Thymus (tissue), 11 donors: ENCODE measurements at regions not wholly inside any gene's neighbourhood (a gene's known extent, or its start where the extent isn't known, plus 50 kb on each side); places are given as distances from the start of the nearest gene placed in this dataset.

Experiments used
- DNase-seq, 9 donors: peaks; one replicate each; pipeline ENCODE4 v3.0.0-alpha.2; 2013; ENCODE audit warnings: low spot score in 9 of 9, low read depth in 6 of 9, missing footprints in 1 of 9
- H3K27ac ChIP-seq, 2 donors: one replicate each; pipeline ENCODE4 v1.5.1; 2013; ENCODE audit warnings: control low read depth in 1 of 2, low read depth in 1 of 2, low read length in 1 of 2, mild to moderate bottlenecking in 1 of 2, moderate library complexity in 1 of 2
- H3K27me3 ChIP-seq, 2 donors: one replicate each; pipeline ENCODE4 v1.5.1; 2013; ENCODE audit warnings: low read length in 1 of 2; ENCODE audit not compliant: control insufficient read depth in 2 of 2, insufficient read depth in 1 of 2
- H3K36me3 ChIP-seq, 2 donors: one replicate each; pipeline ENCODE4 v1.5.1; 2013; ENCODE audit warnings: low read length in 1 of 2, mild to moderate bottlenecking in 1 of 2, moderate library complexity in 1 of 2; ENCODE audit not compliant: control insufficient read depth in 2 of 2, insufficient read depth in 2 of 2
- H3K4me1 ChIP-seq, 2 donors: one replicate each; pipeline ENCODE4 v1.5.1; 2013; ENCODE audit warnings: low read length in 2 of 2; ENCODE audit not compliant: control insufficient read depth in 2 of 2, insufficient read depth in 2 of 2
- H3K4me3 ChIP-seq, 2 donors: one replicate each; pipeline ENCODE4 v1.5.1; 2013; ENCODE audit warnings: low read length in 2 of 2, control low read depth in 1 of 2, mild to moderate bottlenecking in 1 of 2
- H3K9me3 ChIP-seq, 2 donors: one replicate each; pipeline ENCODE4 v1.5.1; 2013; ENCODE audit warnings: low read length in 1 of 2, mild to moderate bottlenecking in 1 of 2; ENCODE audit not compliant: control insufficient read depth in 2 of 2, insufficient read depth in 1 of 2
- WGBS: extraction: QIAGEN DNeasy Blood & Tissue Kit; methylation state at CpG from one replicate; pipeline ENCODE4 v1.1.7; 2013; 5-methylcytosine and 5-hydroxymethylcytosine counted together
- donor health status: healthy.

GRCh38 chr7:13061115-13061514 is 373.7 kb downstream of the ARL4A start:
- Histone ChIP-seq H3K36me3 (no peaks in the 10 kb centered on the region), H3K4me3 (no peak overlapping the region), H3K27me3 (no peaks in the 10 kb centered on the region), H3K9me3 (no peaks in the 10 kb centered on the region), H3K4me1 (no peaks in the 10 kb centered on the region), H3K27ac (no peak overlapping the region)
- no peak for DNase-seq
- WGBS: 91% methylated on average over 4 of the region's 4 CpGs

- no peaks in the 10 kb centered on the region for H3K27me3 ChIP-seq
- no peak overlapping the region for H3K4me3 ChIP-seq
- H3K36me3 ChIP-seq: no peaks in the 10 kb centered on the region
- DNase-seq: no peak
- no peaks in the 10 kb centered on the region for H3K4me1 ChIP-seq
- H3K9me3 ChIP-seq: no peaks in the 10 kb centered on the region
- no peak overlapping the region for H3K27ac ChIP-seq
- 97% methylated on average over 4 of the region's 4 CpGs for WGBS
Observed at GRCh38 chr7:13062631-13063030, 375.2 kb downstream of the ARL4A start.

GRCh38 chr7:13067036-13067435 is 379.6 kb downstream of the ARL4A start:
- Histone ChIP-seq H3K4me3 (no peak overlapping the region), H3K27ac (no peak overlapping the region), H3K4me1 (no peaks in the 10 kb centered on the region), H3K27me3 (no peaks in the 10 kb centered on the region), H3K36me3 (no peaks in the 10 kb centered on the region), H3K9me3 (no peaks in the 10 kb centered on the region)
- DNase-seq: no peak
- 96% methylated on average over 5 of the region's 5 CpGs for WGBS

GRCh38 chr7:13068032-13068431 is 380.6 kb downstream of the ARL4A start:
- WGBS: 91% methylated on average over 2 of the region's 2 CpGs
- DNase-seq: no peak
- no peaks in the 10 kb centered on the region for H3K4me1 ChIP-seq

GRCh38 chr7:13069841-13070240 is 382.4 kb downstream of the ARL4A start:
- no peak overlapping the region for H3K4me3 ChIP-seq
- WGBS: 93% methylated on average over 1 of the region's 1 CpG
- no peaks in the 10 kb centered on the region for H3K36me3 ChIP-seq
- H3K4me1 ChIP-seq: no peaks in the 10 kb centered on the region
- no peaks in the 10 kb centered on the region for H3K9me3 ChIP-seq
- H3K27ac ChIP-seq: no peak overlapping the region
- DNase-seq: no peak
- H3K27me3 ChIP-seq: no peaks in the 10 kb centered on the region

More at GRCh38 chr7:13068032-13068431, 380.6 kb downstream of the ARL4A start:
- H3K36me3 ChIP-seq: no peaks in the 10 kb centered on the region
- no peak overlapping the region for H3K4me3 ChIP-seq
- H3K9me3 ChIP-seq: no peaks in the 10 kb centered on the region
- H3K27ac ChIP-seq: no peak overlapping the region
- no peaks in the 10 kb centered on the region for H3K27me3 ChIP-seq

- H3K9me3 ChIP-seq: no peaks in the 10 kb centered on the region
- no peaks in the 10 kb centered on the region for H3K4me1 ChIP-seq
- 80% methylated on average over 3 of the region's 3 CpGs for WGBS
- H3K4me3 ChIP-seq: no peak overlapping the region
- no peak for DNase-seq
- H3K27ac ChIP-seq: no peak overlapping the region
- no peaks in the 10 kb centered on the region for H3K36me3 ChIP-seq
- H3K27me3 ChIP-seq: no peaks in the 10 kb centered on the region
Observed at GRCh38 chr7:13072014-13072413, 384.6 kb downstream of the ARL4A start.

- DNase-seq: no peak
- H3K27ac ChIP-seq: no peak overlapping the region
- no peaks in the 10 kb centered on the region for H3K27me3 ChIP-seq
- no peak overlapping the region for H3K4me3 ChIP-seq
- H3K4me1 ChIP-seq: no peaks in the 10 kb centered on the region
- H3K36me3 ChIP-seq: no peaks in the 10 kb centered on the region
- no peaks in the 10 kb centered on the region for H3K9me3 ChIP-seq
- WGBS: 91% methylated on average over 3 of the region's 3 CpGs
Observed at GRCh38 chr7:13077466-13077865, 390.0 kb downstream of the ARL4A start.

GRCh38 chr7:13078105-13078504 is 390.7 kb downstream of the ARL4A start:
- 59% methylated on average over 3 of the region's 3 CpGs for WGBS
- H3K27me3 ChIP-seq: no peaks in the 10 kb centered on the region
- no peak overlapping the region for H3K27ac ChIP-seq
- no peaks in the 10 kb centered on the region for H3K36me3 ChIP-seq
- no peaks in the 10 kb centered on the region for H3K9me3 ChIP-seq
- H3K4me3 ChIP-seq: no peak overlapping the region
- no peaks in the 10 kb centered on the region for H3K4me1 ChIP-seq
- DNase-seq: no peak

- H3K4me1 ChIP-seq: no peaks in the 10 kb centered on the region
- no peaks in the 10 kb centered on the region for H3K36me3 ChIP-seq
- H3K27ac ChIP-seq: no peak overlapping the region
- DNase-seq: no peak
- 96% methylated on average over 1 of the region's 1 CpG for WGBS
- H3K4me3 ChIP-seq: no peak overlapping the region
- H3K9me3 ChIP-seq: no peaks in the 10 kb centered on the region
- no peaks in the 10 kb centered on the region for H3K27me3 ChIP-seq
Observed at GRCh38 chr7:13090959-13091358, 403.5 kb downstream of the ARL4A start.
